ENCODE measurements at regions not wholly inside any gene's neighbourhood (a gene's known extent, or its start where the extent isn't known, plus 50 kb on each side); places are given as distances from the start of the nearest gene placed in this dataset.

- H4K20me1 ChIP-seq (ENCODE audit: insufficient read depth, poor library complexity, severe bottlenecking), result no peaks in the 10 kb centered on the region
- H3K79me2 ChIP-seq, result no peaks in the 10 kb centered on the region
- no peak overlapping the region for H2AFZ ChIP-seq
- no peak overlapping the region for H3K4me2 ChIP-seq
- no peaks in the 10 kb centered on the region for H3K27me3 ChIP-seq
- 66% methylated on average over 3 of the region's 3 CpGs for WGBS (ENCODE audit: low lambda C conversion rate, missing lambda C conversion rate)
- H3K4me3 ChIP-seq, result no peak overlapping the region
- no peak overlapping the region for H3K27ac ChIP-seq
- no peaks in the 10 kb centered on the region for H3K9me3 ChIP-seq (ENCODE audit: low read depth)
- no peaks in the 10 kb centered on the region for H3K4me1 ChIP-seq (ENCODE audit: insufficient read depth)
- TF ChIP-seq, protein P1, sequence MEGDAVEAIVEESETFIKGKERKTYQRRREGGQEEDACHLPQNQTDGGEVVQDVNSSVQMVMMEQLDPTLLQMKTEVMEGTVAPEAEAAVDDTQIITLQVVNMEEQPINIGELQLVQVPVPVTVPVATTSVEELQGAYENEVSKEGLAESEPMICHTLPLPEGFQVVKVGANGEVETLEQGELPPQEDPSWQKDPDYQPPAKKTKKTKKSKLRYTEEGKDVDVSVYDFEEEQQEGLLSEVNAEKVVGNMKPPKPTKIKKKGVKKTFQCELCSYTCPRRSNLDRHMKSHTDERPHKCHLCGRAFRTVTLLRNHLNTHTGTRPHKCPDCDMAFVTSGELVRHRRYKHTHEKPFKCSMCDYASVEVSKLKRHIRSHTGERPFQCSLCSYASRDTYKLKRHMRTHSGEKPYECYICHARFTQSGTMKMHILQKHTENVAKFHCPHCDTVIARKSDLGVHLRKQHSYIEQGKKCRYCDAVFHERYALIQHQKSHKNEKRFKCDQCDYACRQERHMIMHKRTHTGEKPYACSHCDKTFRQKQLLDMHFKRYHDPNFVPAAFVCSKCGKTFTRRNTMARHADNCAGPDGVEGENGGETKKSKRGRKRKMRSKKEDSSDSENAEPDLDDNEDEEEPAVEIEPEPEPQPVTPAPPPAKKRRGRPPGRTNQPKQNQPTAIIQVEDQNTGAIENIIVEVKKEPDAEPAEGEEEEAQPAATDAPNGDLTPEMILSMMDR (IDR thresholded peaks at IDR 0.05; ENCODE audit: poor library complexity), result no peak
- no peak for TF ChIP-seq EZH2 (IDR thresholded peaks at IDR 0.05; ENCODE audit: borderline replicate concordance)
- no peak for TF ChIP-seq EZH2phosphoT487 (IDR thresholded peaks at IDR 0.05; ENCODE audit: low read depth, severe bottlenecking, unreplicated experiment)
- no peaks in the 10 kb centered on the region for H3K36me3 ChIP-seq (replicated peaks; ENCODE audit: insufficient read depth, low read depth)
- no peak for DNase-seq (ENCODE audit: low spot score)
- H3K9me2 ChIP-seq (replicated peaks; ENCODE audit: insufficient read depth), result no peaks in the 10 kb centered on the region
Observed at GRCh38 chr18:30684825-30685481, 357.6 kb downstream of the DSC3 start.

DNA sequence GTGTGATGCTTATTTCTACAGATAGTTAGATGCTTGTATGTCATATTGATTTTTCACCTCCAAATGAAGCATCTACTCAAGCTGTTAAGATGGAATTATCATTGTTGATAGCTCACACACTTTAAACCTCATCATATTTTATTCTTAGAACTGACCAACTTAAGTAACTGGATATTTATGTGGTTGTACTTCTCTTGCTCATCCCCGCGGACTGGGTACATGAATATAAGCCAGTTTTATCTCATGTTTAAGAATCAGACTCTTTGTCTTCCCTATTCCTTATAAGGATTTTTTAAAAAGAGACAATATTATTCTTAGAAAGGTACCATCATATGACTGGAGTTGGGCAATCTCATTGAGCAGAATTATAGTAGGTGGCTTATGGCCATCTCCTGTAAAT is 358.7 kb downstream of the DSC3 start:
- H4K20me1 ChIP-seq (ENCODE audit: insufficient read depth, poor library complexity, severe bottlenecking), result no peaks in the 10 kb centered on the region
- no peaks in the 10 kb centered on the region for H3K9me3 ChIP-seq (ENCODE audit: low read depth)
- no peaks in the 10 kb centered on the region for H3K9me2 ChIP-seq (replicated peaks; ENCODE audit: insufficient read depth)
- no peak overlapping the region for H2AFZ ChIP-seq
- no peak overlapping the region for H3K4me3 ChIP-seq
- no peak overlapping the region for H3K4me2 ChIP-seq
- no peaks in the 10 kb centered on the region for H3K4me1 ChIP-seq (ENCODE audit: insufficient read depth)
- TF ChIP-seq EZH2 (IDR thresholded peaks at IDR 0.05; ENCODE audit: borderline replicate concordance) (no peak), EZH2phosphoT487 (IDR thresholded peaks at IDR 0.05; ENCODE audit: low read depth, severe bottlenecking, unreplicated experiment) (no peak)
- TF ChIP-seq, protein P1 (IDR thresholded peaks at IDR 0.05; ENCODE audit: poor library complexity), result no peak
- H3K27ac ChIP-seq, result no peak overlapping the region
- no peaks in the 10 kb centered on the region for H3K36me3 ChIP-seq (replicated peaks; ENCODE audit: insufficient read depth, low read depth)
- H3K79me2 ChIP-seq, result no peaks in the 10 kb centered on the region
- no peak for DNase-seq (ENCODE audit: low spot score)
- no peaks in the 10 kb centered on the region for H3K27me3 ChIP-seq
- WGBS (ENCODE audit: low lambda C conversion rate, missing lambda C conversion rate), result 90% methylated on average over 2 of the region's 2 CpGs

DNA sequence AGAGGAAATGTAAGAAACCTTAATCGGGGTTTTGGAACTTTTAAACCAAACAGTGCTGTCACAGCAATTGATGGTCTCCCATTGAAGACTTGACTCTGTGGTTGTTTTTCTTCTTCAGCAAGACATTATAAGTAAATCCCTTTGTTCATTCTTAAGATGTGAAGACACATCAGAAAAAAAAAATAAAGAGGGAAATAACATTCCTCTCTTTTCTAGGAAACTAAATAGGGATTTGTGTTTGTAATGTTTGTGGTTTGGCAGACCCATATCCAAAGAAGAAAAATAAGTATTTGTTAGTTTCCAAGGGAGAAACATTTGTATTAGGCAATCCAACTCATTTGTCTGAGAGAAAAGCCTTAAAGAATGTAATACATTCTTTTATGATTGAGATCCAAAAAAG is 359.9 kb downstream of the DSC3 start:
- Histone ChIP-seq H2AFZ (no peak overlapping the region), H3K79me2 (no peaks in the 10 kb centered on the region)

More for the DNA sequence above, 359.9 kb downstream of the DSC3 start:
- no peak overlapping the region for H3K27ac ChIP-seq
- no peak overlapping the region for H3K4me2 ChIP-seq
- no peaks in the 10 kb centered on the region for H3K36me3 ChIP-seq (replicated peaks; ENCODE audit: insufficient read depth, low read depth)
- TF ChIP-seq, protein P1 (IDR thresholded peaks at IDR 0.05; ENCODE audit: poor library complexity), result no peak
- TF ChIP-seq EZH2 (IDR thresholded peaks at IDR 0.05; ENCODE audit: borderline replicate concordance) (no peak), EZH2phosphoT487 (IDR thresholded peaks at IDR 0.05; ENCODE audit: low read depth, severe bottlenecking, unreplicated experiment) (no peak)
- H3K4me1 ChIP-seq (ENCODE audit: insufficient read depth), result no peaks in the 10 kb centered on the region
- DNase-seq (ENCODE audit: low spot score), result no peak
- WGBS (ENCODE audit: low lambda C conversion rate, missing lambda C conversion rate), result 45% methylated on average over 1 of the region's 1 CpG
- no peak overlapping the region for H3K4me3 ChIP-seq
- no peaks in the 10 kb centered on the region for H3K9me3 ChIP-seq (ENCODE audit: low read depth)
- no peaks in the 10 kb centered on the region for H4K20me1 ChIP-seq (ENCODE audit: insufficient read depth, poor library complexity, severe bottlenecking)
- no peaks in the 10 kb centered on the region for H3K27me3 ChIP-seq
- H3K9me2 ChIP-seq (replicated peaks; ENCODE audit: insufficient read depth), result no peaks in the 10 kb centered on the region

Measured in hepatocyte (in vitro differentiated cells).